ENCODE measurements at regions not wholly inside any gene's neighbourhood (a gene's known extent, or its start where the extent isn't known, plus 50 kb on each side); places are given as distances from the start of the nearest gene placed in this dataset.

DNA sequence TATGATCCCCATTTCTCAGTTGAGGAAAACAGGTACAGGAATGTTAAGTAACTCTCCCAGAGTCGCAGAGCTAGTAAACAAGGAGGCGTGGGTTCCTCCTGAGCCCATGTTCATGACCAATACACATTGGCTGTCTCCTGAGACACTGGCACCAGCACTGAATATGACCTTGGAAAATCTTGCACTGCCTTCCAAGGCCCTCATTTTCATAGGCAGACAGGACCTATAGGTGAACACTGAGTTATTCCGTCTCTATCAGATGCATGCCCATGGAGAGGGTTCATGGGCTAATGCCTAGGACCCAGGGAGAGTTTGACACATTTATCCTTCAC lies 504.8 kb downstream of the RFC3 start:
- no peak for TF ChIP-seq CTCF (IDR thresholded peaks at IDR 0.05)
- TF ChIP-seq POLR2A (IDR thresholded peaks at IDR 0.05): no peak

Data from testis (tissue), 2 donors.